NT2/D1 (cell line): ENCODE measurements at regions not wholly inside any gene's neighbourhood (a gene's known extent, or its start where the extent isn't known, plus 50 kb on each side); places are given as distances from the start of the nearest gene placed in this dataset.

Experiments used
- DNase-seq: peaks from one replicate; pipeline ENCODE4 v3.0.0-alpha.2; 2011; ENCODE audit warnings: low read depth, low spot score
- H3K27me3 ChIP-seq: 2 replicates; pipeline ENCODE4 v1.6.0; 2011; ENCODE audit warnings: mild to moderate bottlenecking; ENCODE audit not compliant: insufficient read length, insufficient read depth
- H3K36me3 ChIP-seq: 2 replicates; pipeline ENCODE4 v1.6.1; 2011; ENCODE audit warnings: mild to moderate bottlenecking, low read length, mixed read lengths; ENCODE audit not compliant: insufficient read depth, insufficient read length
- H3K4me1 ChIP-seq: 2 replicates; pipeline ENCODE4 v1.5.1; 2011; ENCODE audit not compliant: insufficient read depth, insufficient read length
- H3K4me3 ChIP-seq: 2 replicates; pipeline ENCODE4 v1.5.1; 2011; ENCODE audit warnings: low read depth; ENCODE audit not compliant: insufficient read length
- H3K9ac ChIP-seq: 2 replicates; pipeline ENCODE4 v1.6.0; 2011; ENCODE audit warnings: low read depth; ENCODE audit not compliant: insufficient read length
- H3K9me3 ChIP-seq: 2 replicates; pipeline ENCODE4 v1.5.1; 2011; ENCODE audit warnings: mild to moderate bottlenecking, low read length; ENCODE audit not compliant: insufficient read depth
- SUZ12 ChIP-seq: IDR thresholded peaks from 2 replicates; pipeline ENCODE4 v1.6.1; 2011; ENCODE audit not compliant: insufficient read length, insufficient read depth; ENCODE audit errors: extremely low read depth
- YY1 ChIP-seq: IDR thresholded peaks from 2 replicates; pipeline ENCODE4 v1.6.1; 2011; ENCODE audit not compliant: insufficient read length, insufficient read depth
- ZNF274 ChIP-seq: IDR thresholded peaks from 2 replicates; pipeline ENCODE4 v1.6.1; 2011; ENCODE audit warnings: mild to moderate bottlenecking, low read depth, low read length

- no peaks in the 10 kb centered on the region for H3K27me3 ChIP-seq
- H3K4me1 ChIP-seq = no peaks in the 10 kb centered on the region
- no peaks in the 10 kb centered on the region for H3K9me3 ChIP-seq
- no peaks in the 10 kb centered on the region for H3K36me3 ChIP-seq
- H3K9ac ChIP-seq = no peak overlapping the region
- no peak overlapping the region for H3K4me3 ChIP-seq
- no peak for DNase-seq
- TF ChIP-seq ZNF274 (no peak), YY1 (no peak), SUZ12 (no peak)
These were observed 322.9 kb upstream of the AKR1E2 start for GRCh38 chr10:4503076-4503475.

- no peak for DNase-seq
- no peak for TF ChIP-seq YY1
- TF ChIP-seq SUZ12 = no peak
- no peak for TF ChIP-seq ZNF274
- Histone ChIP-seq H3K9ac (no peak overlapping the region), H3K36me3 (no peaks in the 10 kb centered on the region), H3K4me1 (no peaks in the 10 kb centered on the region), H3K4me3 (no peak overlapping the region), H3K27me3 (no peaks in the 10 kb centered on the region), H3K9me3 (no peaks in the 10 kb centered on the region)
These were observed 324.7 kb upstream of the AKR1E2 start for GRCh38 chr10:4501306-4501705.

- H3K9me3 ChIP-seq = no peaks in the 10 kb centered on the region
- DNase-seq = no peak
- no peaks in the 10 kb centered on the region for H3K4me1 ChIP-seq
- no peak overlapping the region for H3K4me3 ChIP-seq
- H3K9ac ChIP-seq = no peak overlapping the region
- H3K27me3 ChIP-seq = no peaks in the 10 kb centered on the region
- TF ChIP-seq SUZ12 (no peak), ZNF274 (no peak), YY1 (no peak)
- H3K36me3 ChIP-seq = no peaks in the 10 kb centered on the region
These were observed 327.2 kb upstream of the AKR1E2 start for GRCh38 chr10:4498711-4499251.

- Histone ChIP-seq H3K9ac (no peak overlapping the region), H3K27me3 (no peaks in the 10 kb centered on the region), H3K36me3 (no peaks in the 10 kb centered on the region), H3K9me3 (no peaks in the 10 kb centered on the region), H3K4me3 (no peak overlapping the region), H3K4me1 (no peaks in the 10 kb centered on the region)
- DNase-seq = no peak
- TF ChIP-seq ZNF274 (no peak), YY1 (no peak), SUZ12 (no peak)
These were observed 331.5 kb upstream of the AKR1E2 start for GRCh38 chr10:4494551-4494950.

DNA sequence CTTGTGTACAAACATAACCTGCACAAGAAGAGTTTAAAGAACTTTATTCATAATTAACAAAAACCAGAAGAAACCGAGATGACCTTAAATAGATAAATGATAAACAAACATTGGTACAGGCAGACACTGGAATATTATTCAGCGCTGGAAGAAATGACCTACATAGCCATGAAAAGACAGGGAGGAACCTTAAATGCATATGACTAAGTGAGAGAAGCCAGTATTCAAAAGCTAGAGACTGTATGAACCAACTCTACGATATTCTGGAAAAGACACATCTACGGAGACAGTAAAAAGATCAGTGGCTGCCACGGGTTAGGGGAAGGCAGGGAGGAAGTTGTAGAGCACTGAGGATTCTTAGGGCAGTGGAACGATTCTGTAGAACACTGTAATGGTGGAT is 333.8 kb upstream of the AKR1E2 start:
- H3K36me3 ChIP-seq = no peaks in the 10 kb centered on the region
- H3K9ac ChIP-seq = no peak overlapping the region
- H3K9me3 ChIP-seq = no peaks in the 10 kb centered on the region
- H3K27me3 ChIP-seq = no peaks in the 10 kb centered on the region
- no peak overlapping the region for H3K4me3 ChIP-seq
- no peaks in the 10 kb centered on the region for H3K4me1 ChIP-seq
- TF ChIP-seq SUZ12 (no peak), YY1 (no peak), ZNF274 (no peak)
- DNase-seq = no peak

DNA sequence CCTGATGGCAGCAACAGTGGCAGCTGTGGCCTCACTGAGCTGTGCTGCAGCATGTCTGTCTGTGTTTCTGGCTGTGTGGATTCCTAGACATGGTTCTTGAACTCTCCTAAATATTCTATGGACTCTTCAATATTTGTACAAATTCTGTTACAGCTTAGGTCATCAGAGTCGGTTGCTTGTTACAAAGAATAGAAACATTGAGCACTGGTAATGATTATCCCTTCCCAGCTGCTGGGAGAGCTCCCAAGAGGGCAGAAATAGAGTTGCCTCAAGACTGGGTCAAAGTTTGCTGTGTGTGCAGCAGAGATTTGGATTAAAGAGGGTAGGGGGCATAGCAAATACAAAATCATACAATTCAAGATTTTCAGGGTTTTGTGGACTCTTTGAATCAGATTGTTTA is 337.1 kb upstream of the AKR1E2 start:
- no peaks in the 10 kb centered on the region for H3K9me3 ChIP-seq

DNA sequence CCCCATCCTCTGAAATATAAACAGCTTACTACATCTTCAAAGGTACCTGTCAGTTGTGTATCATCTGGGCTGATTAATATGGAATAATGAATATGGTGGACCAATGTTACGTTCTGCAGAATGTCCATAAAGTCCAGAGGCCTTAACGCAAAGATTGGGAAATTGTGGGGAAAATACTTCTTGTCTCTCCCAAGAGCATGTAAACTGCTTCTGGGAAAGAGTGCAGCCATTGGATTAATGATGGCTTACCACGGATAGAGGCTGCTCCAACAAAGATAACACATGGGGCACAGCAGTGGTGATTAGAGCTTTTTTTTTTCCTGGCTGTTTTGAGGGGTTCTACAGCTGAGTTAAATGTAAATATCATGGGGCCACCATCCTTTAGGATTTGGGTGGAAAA is 340.4 kb upstream of the AKR1E2 start:
- Histone ChIP-seq H3K4me1 (no peaks in the 10 kb centered on the region), H3K27me3 (no peaks in the 10 kb centered on the region), H3K36me3 (no peaks in the 10 kb centered on the region), H3K9ac (no peak overlapping the region), H3K4me3 (no peak overlapping the region), H3K9me3 (no peaks in the 10 kb centered on the region)
- no peak for DNase-seq
- no peak for TF ChIP-seq ZNF274
- no peak for TF ChIP-seq YY1
- TF ChIP-seq SUZ12 = no peak

More for the DNA sequence above, 337.1 kb upstream of the AKR1E2 start:
- no peak for TF ChIP-seq SUZ12
- Histone ChIP-seq H3K4me1 (no peaks in the 10 kb centered on the region), H3K9ac (no peak overlapping the region), H3K27me3 (no peaks in the 10 kb centered on the region), H3K36me3 (no peaks in the 10 kb centered on the region), H3K4me3 (no peak overlapping the region)
- DNase-seq = no peak

DNA sequence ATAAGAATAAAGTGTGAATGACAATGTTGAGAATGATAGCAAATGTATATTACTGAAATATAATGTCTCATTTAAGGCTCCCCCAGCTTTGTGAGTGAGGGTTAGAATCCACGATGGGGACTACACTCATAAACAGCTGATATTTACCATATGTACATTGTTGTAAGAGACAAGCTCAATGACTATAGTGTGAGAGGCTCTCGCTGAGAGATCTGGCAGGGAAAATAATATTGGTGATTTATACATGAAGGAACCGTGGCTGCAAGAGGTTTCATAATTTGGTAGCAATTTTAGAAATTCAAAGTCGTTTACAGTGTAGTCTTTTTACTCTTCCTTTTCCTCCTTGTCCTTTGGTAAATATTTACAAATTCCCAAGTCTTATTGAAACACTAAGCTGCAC is 342.2 kb upstream of the AKR1E2 start:
- H3K4me3 ChIP-seq = no peak overlapping the region
- TF ChIP-seq YY1 (no peak), ZNF274 (no peak), SUZ12 (no peak)
- H3K4me1 ChIP-seq = no peaks in the 10 kb centered on the region
- H3K36me3 ChIP-seq = no peaks in the 10 kb centered on the region
- no peaks in the 10 kb centered on the region for H3K9me3 ChIP-seq
- H3K9ac ChIP-seq = no peak overlapping the region
- DNase-seq = no peak
- no peaks in the 10 kb centered on the region for H3K27me3 ChIP-seq
